ENCODE measurements at regions not wholly inside any gene's neighbourhood (a gene's known extent, or its start where the extent isn't known, plus 50 kb on each side); places are given as distances from the start of the nearest gene placed in this dataset.

GRCh38 chr20:60340232-60340631, 382.0 kb downstream of the CDH26 start:
- no peak for TF ChIP-seq CTCF (IDR thresholded peaks at IDR 0.05)
- Histone ChIP-seq H3K4me3 (no peak overlapping the region), H3K9me3 (no peaks in the 10 kb centered on the region), H3K36me3 (no peaks in the 10 kb centered on the region), H3K4me1 (no peaks in the 10 kb centered on the region), H3K27me3 (no peaks in the 10 kb centered on the region), H3K27ac (no peak overlapping the region)
- intact Hi-C loops (cut with DNase I), result no loop called here
- DNase-seq (ENCODE audit: low spot score in 2 of 2), result no peak

- H3K36me3 ChIP-seq, result no peaks in the 10 kb centered on the region
- no peak overlapping the region for H3K27ac ChIP-seq
- no peak overlapping the region for H3K4me3 ChIP-seq
- no peaks in the 10 kb centered on the region for H3K4me1 ChIP-seq
- DNase-seq (ENCODE audit: low spot score in 2 of 2), result no peak
- H3K27me3 ChIP-seq, result no peaks in the 10 kb centered on the region
- H3K9me3 ChIP-seq, result no peaks in the 10 kb centered on the region
- intact Hi-C loops (cut with DNase I), result no loop called here
- TF ChIP-seq CTCF (IDR thresholded peaks at IDR 0.05), result no peak
These were observed 382.8 kb downstream of the CDH26 start for GRCh38 chr20:60341062-60341461.

- H3K27me3 ChIP-seq, result no peaks in the 10 kb centered on the region
- no peaks in the 10 kb centered on the region for H3K36me3 ChIP-seq
- no peak for DNase-seq (ENCODE audit: low spot score in 2 of 2)
- no peaks in the 10 kb centered on the region for H3K9me3 ChIP-seq
- no peak for TF ChIP-seq CTCF (IDR thresholded peaks at IDR 0.05)
- H3K4me3 ChIP-seq, result no peak overlapping the region
- no peak overlapping the region for H3K27ac ChIP-seq
- no peaks in the 10 kb centered on the region for H3K4me1 ChIP-seq
- intact Hi-C loops (cut with DNase I), result no loop called here
These were observed 386.9 kb downstream of the CDH26 start for GRCh38 chr20:60345106-60345505.

GRCh38 chr20:60349418-60349817, 391.2 kb downstream of the CDH26 start:
- Histone ChIP-seq H3K4me1 (no peaks in the 10 kb centered on the region), H3K36me3 (no peaks in the 10 kb centered on the region), H3K4me3 (no peak overlapping the region), H3K27ac (no peak overlapping the region), H3K9me3 (no peaks in the 10 kb centered on the region), H3K27me3 (no peaks in the 10 kb centered on the region)
- DNase-seq (ENCODE audit: low spot score in 2 of 2), result no peak
- intact Hi-C loops (cut with DNase I), result no loop called here
- no peak for TF ChIP-seq CTCF (IDR thresholded peaks at IDR 0.05)

GRCh38 chr20:60352017-60352416, 393.8 kb downstream of the CDH26 start:
- no peaks in the 10 kb centered on the region for H3K36me3 ChIP-seq
- no peak overlapping the region for H3K27ac ChIP-seq
- intact Hi-C loops (cut with DNase I), result no loop called here
- H3K4me3 ChIP-seq, result no peak overlapping the region
- H3K27me3 ChIP-seq, result no peaks in the 10 kb centered on the region
- no peak for TF ChIP-seq CTCF (IDR thresholded peaks at IDR 0.05)
- DNase-seq (ENCODE audit: low spot score in 2 of 2), result no peak
- no peaks in the 10 kb centered on the region for H3K4me1 ChIP-seq
- no peaks in the 10 kb centered on the region for H3K9me3 ChIP-seq

- H3K9me3 ChIP-seq, result no peaks in the 10 kb centered on the region
- H3K27ac ChIP-seq, result no peak overlapping the region
- intact Hi-C loops (cut with DNase I), result no loop called here
- H3K4me3 ChIP-seq, result no peak overlapping the region
- no peaks in the 10 kb centered on the region for H3K4me1 ChIP-seq
- DNase-seq (ENCODE audit: low spot score in 2 of 2), result no peak
- no peaks in the 10 kb centered on the region for H3K27me3 ChIP-seq
- no peak for TF ChIP-seq CTCF (IDR thresholded peaks at IDR 0.05)
- no peaks in the 10 kb centered on the region for H3K36me3 ChIP-seq
These were observed 394.4 kb downstream of the CDH26 start for GRCh38 chr20:60352596-60352995.

All from ascending aorta (tissue), 2 donors.